H9 (cell line): ENCODE measurements at regions not wholly inside any gene's neighbourhood (a gene's known extent, or its start where the extent isn't known, plus 50 kb on each side); places are given as distances from the start of the nearest gene placed in this dataset.

Experiments used
- DNase-seq: peaks from one replicate; pipeline ENCODE4 v3.0.0-alpha.2; 2017
- H2AFZ ChIP-seq: one replicate; pipeline ENCODE4 v1.6.1; 2013; ENCODE audit warnings: mild to moderate bottlenecking, low read length, control low read depth, moderate library complexity
- H2AK5ac ChIP-seq: 2 replicates; pipeline ENCODE4 v1.6.1; 2013; ENCODE audit warnings: low read length, control low read depth, mixed read lengths; ENCODE audit not compliant: insufficient read length
- H2BK120ac ChIP-seq: one replicate; pipeline ENCODE4 v1.6.1; 2013; ENCODE audit warnings: low read depth, mild to moderate bottlenecking, low read length, control low read depth, inconsistent platforms; ENCODE audit not compliant: poor library complexity, severe bottlenecking
- H2BK12ac ChIP-seq: 2 replicates; pipeline ENCODE4 v1.6.1; 2013; ENCODE audit warnings: low read length, control low read depth, mixed read lengths, low read depth; ENCODE audit not compliant: insufficient read length
- H2BK15ac ChIP-seq: 2 replicates; pipeline ENCODE4 v1.6.1; 2013; ENCODE audit warnings: low read depth, low read length, control low read depth
- H2BK20ac ChIP-seq: one replicate; pipeline ENCODE4 v1.6.1; 2013; ENCODE audit warnings: low read depth, mild to moderate bottlenecking, low read length, control low read depth, inconsistent platforms; ENCODE audit not compliant: poor library complexity, severe bottlenecking
- H2BK5ac ChIP-seq: 2 replicates; pipeline ENCODE4 v1.6.1; 2013; ENCODE audit warnings: low read length, control low read depth, mixed read lengths; ENCODE audit not compliant: insufficient read length
- H3K14ac ChIP-seq: 2 replicates; pipeline ENCODE4 v1.6.1; 2013; ENCODE audit warnings: low read length, control low read depth; ENCODE audit not compliant: insufficient read depth
- H3K18ac ChIP-seq: 2 replicates; pipeline ENCODE4 v1.6.1; 2013; ENCODE audit warnings: low read depth, mild to moderate bottlenecking, mixed read lengths, low read length, control low read depth; ENCODE audit not compliant: insufficient read length
- H3K23ac ChIP-seq: 2 replicates; pipeline ENCODE4 v1.6.1; 2013; ENCODE audit warnings: low read length, control low read depth, mixed read lengths, low read depth; ENCODE audit not compliant: insufficient read length
- H3K23me2 ChIP-seq: 2 replicates; pipeline ENCODE4 v1.6.1; 2013; ENCODE audit warnings: low read depth, mild to moderate bottlenecking, mixed read lengths, low read length, control low read depth; ENCODE audit not compliant: insufficient read length, poor library complexity, severe bottlenecking
- H3K27ac ChIP-seq: 2 replicates; pipeline ENCODE4 v1.5.1; 2013; ENCODE audit warnings: low read length, control low read depth, mixed read lengths, low read depth; ENCODE audit not compliant: insufficient read length
- H3K27me3 ChIP-seq: 2 replicates; pipeline ENCODE4 v1.6.1; 2013; ENCODE audit warnings: low read length, control low read depth, inconsistent platforms; ENCODE audit not compliant: insufficient read depth
- H3K4ac ChIP-seq: 2 replicates; pipeline ENCODE4 v1.6.1; 2013; ENCODE audit warnings: low read depth, mild to moderate bottlenecking, control low read depth, inconsistent platforms, low read length, moderate library complexity
- H3K4me1 ChIP-seq: 2 replicates; pipeline ENCODE4 v1.6.1; 2013; ENCODE audit warnings: low read length, control low read depth, inconsistent platforms; ENCODE audit not compliant: insufficient read depth
- H3K4me2 ChIP-seq: 2 replicates; pipeline ENCODE4 v1.6.1; 2013; ENCODE audit warnings: low read length, control low read depth, mixed read lengths; ENCODE audit not compliant: insufficient read length, insufficient read depth
- H3K56ac ChIP-seq: 2 replicates; pipeline ENCODE4 v1.6.1; 2013; ENCODE audit warnings: low read depth, mild to moderate bottlenecking, mixed read lengths, low read length, control low read depth; ENCODE audit not compliant: insufficient read length
- H3K79me1 ChIP-seq: 2 replicates; pipeline ENCODE4 v1.6.1; 2013; ENCODE audit warnings: low read depth, mild to moderate bottlenecking, moderate library complexity, low read length, control low read depth, inconsistent platforms; ENCODE audit not compliant: insufficient read depth, poor library complexity, severe bottlenecking
- H3K79me2 ChIP-seq: 2 replicates; pipeline ENCODE4 v1.6.1; 2013; ENCODE audit warnings: low read length, control low read depth, inconsistent platforms; ENCODE audit not compliant: insufficient read depth
- H3K9ac ChIP-seq: 2 replicates; pipeline ENCODE4 v1.6.1; 2013; ENCODE audit warnings: low read length, control low read depth, mixed read lengths; ENCODE audit not compliant: insufficient read length; ENCODE audit errors: extremely low read depth
- H3K9me3 ChIP-seq: one replicate; pipeline ENCODE4 v1.6.1; 2013; ENCODE audit warnings: low read depth, low read length, inconsistent platforms; ENCODE audit not compliant: control insufficient read depth
- H3T11ph ChIP-seq: one replicate; pipeline ENCODE4 v1.6.1; 2013; ENCODE audit warnings: mild to moderate bottlenecking, low read length, control low read depth, inconsistent platforms
- H4K20me1 ChIP-seq: one replicate; pipeline ENCODE4 v1.6.1; 2013; ENCODE audit not compliant: control insufficient read depth, insufficient read length, insufficient read depth
- H4K5ac ChIP-seq: 2 replicates; pipeline ENCODE4 v1.6.1; 2013; ENCODE audit warnings: low read depth, mild to moderate bottlenecking, mixed read lengths, low read length, control low read depth; ENCODE audit not compliant: insufficient read length
- H4K8ac ChIP-seq: replicated peaks from 2 replicates; pipeline ENCODE4 v1.6.1; 2013; ENCODE audit warnings: low read length, control low read depth, mixed read lengths, low read depth; ENCODE audit not compliant: insufficient read length
- H4K91ac ChIP-seq: 2 replicates; pipeline ENCODE4 v1.6.1; 2013; ENCODE audit warnings: low read depth, mild to moderate bottlenecking, moderate library complexity, mixed read lengths, low read length, control low read depth; ENCODE audit not compliant: insufficient read length
- H3K27ac Mint-ChIP-seq, 3 experiments: 2 replicates in 2 of 3; 3 replicates in 1 of 3; pipeline ENCODE4 v1.8.0; 2020 to 2021; ENCODE audit warnings: mixed read lengths in 3 of 3, mild to moderate bottlenecking in 1 of 3, moderate library complexity in 1 of 3
- H3K27me3 Mint-ChIP-seq: 2 replicates; pipeline ENCODE4 v1.8.0; 2021; ENCODE audit warnings: low read depth, mild to moderate bottlenecking, moderate library complexity, mixed read lengths
- H3K36me3 Mint-ChIP-seq, 3 experiments: 2 replicates in 2 of 3; 3 replicates in 1 of 3; pipeline ENCODE4 v1.8.0; 2020 to 2021; ENCODE audit warnings: low read depth in 3 of 3, mixed read lengths in 3 of 3; ENCODE audit not compliant: insufficient read depth in 1 of 3
- H3K4me1 Mint-ChIP-seq, 2 experiments: 2 replicates each; pipeline ENCODE4 v1.8.0; 2020; ENCODE audit warnings: mixed read lengths in 2 of 2
- H3K4me3 Mint-ChIP-seq, 2 experiments: 2 replicates in 1 of 2; 3 replicates in 1 of 2; pipeline ENCODE4 v1.8.0; 2020 to 2021; ENCODE audit warnings: mild to moderate bottlenecking in 2 of 2, mixed read lengths in 2 of 2, moderate library complexity in 1 of 2
- H3K9me3 Mint-ChIP-seq, 2 experiments: 2 replicates in 1 of 2; 3 replicates in 1 of 2; pipeline ENCODE4 v1.8.0; 2020; ENCODE audit warnings: mild to moderate bottlenecking in 2 of 2, mixed read lengths in 2 of 2, moderate library complexity in 1 of 2
- TF ChIP-seq, protein P1 (sequence below): fragments of 200-600 bp; sonication (generic); conservative IDR thresholded peaks from 3 replicates; pipeline ENCODE4 v1.8.0; 2021; ENCODE audit warnings: antibody characterized with exemption, mild to moderate bottlenecking

DNA sequence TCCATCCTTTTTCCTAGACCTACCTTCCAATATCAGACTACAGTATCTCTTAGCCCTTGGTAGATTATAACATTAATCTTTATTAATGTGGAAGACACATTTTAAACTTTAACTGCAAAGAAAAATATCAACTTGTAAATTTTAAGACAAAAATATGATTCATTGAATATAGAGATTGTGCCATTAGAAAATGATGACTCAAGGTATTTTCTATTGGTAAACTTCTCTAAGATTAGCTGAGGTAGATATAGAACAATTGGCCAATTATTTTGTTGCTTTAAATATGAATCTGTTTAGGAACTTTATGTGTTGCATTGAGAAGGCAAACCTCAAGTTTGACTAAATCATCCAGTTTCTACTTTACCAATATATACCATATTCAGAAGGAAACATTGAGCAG, 604.7 kb downstream of the CBLN2 start:
- Histone ChIP-seq H3K79me2 (no peaks in the 10 kb centered on the region), H3K4me2 (no peak overlapping the region), H4K5ac (no peak overlapping the region), H2BK20ac (no peak overlapping the region), H3K14ac (no peak overlapping the region), H2BK5ac (no peak overlapping the region), H3K23me2 (no peaks in the 10 kb centered on the region), H2BK12ac (no peak overlapping the region), H3K9me3 (no peaks in the 10 kb centered on the region), H3K27me3 (no peaks in the 10 kb centered on the region), H3K18ac (no peak overlapping the region), H2AFZ (no peak overlapping the region), H3K4me1 (no peaks in the 10 kb centered on the region), H3K79me1 (no peaks in the 10 kb centered on the region), H2BK120ac (no peak overlapping the region), H3K27ac (no peak overlapping the region), H2AK5ac (no peak overlapping the region), H3K4ac (no peak overlapping the region), H3K56ac (no peak overlapping the region), H3K9ac (no peak overlapping the region), H4K91ac (no peak overlapping the region), H3T11ph (no peak overlapping the region), H4K20me1 (no peaks in the 10 kb centered on the region), H3K23ac (no peak overlapping the region), H4K8ac (no peak overlapping the region), H2BK15ac (no peak overlapping the region)
- Mint-ChIP-seq H3K27me3 (no peaks in the 10 kb centered on the region), H3K4me3 (no peak overlapping the region), H3K27ac (no peak overlapping the region), H3K9me3 (no peaks in the 10 kb centered on the region; a peak in 1 of 5 replicates), H3K4me1 (no peaks in the 10 kb centered on the region), H3K36me3 (no peaks in the 10 kb centered on the region)
- TF ChIP-seq, protein P1, sequence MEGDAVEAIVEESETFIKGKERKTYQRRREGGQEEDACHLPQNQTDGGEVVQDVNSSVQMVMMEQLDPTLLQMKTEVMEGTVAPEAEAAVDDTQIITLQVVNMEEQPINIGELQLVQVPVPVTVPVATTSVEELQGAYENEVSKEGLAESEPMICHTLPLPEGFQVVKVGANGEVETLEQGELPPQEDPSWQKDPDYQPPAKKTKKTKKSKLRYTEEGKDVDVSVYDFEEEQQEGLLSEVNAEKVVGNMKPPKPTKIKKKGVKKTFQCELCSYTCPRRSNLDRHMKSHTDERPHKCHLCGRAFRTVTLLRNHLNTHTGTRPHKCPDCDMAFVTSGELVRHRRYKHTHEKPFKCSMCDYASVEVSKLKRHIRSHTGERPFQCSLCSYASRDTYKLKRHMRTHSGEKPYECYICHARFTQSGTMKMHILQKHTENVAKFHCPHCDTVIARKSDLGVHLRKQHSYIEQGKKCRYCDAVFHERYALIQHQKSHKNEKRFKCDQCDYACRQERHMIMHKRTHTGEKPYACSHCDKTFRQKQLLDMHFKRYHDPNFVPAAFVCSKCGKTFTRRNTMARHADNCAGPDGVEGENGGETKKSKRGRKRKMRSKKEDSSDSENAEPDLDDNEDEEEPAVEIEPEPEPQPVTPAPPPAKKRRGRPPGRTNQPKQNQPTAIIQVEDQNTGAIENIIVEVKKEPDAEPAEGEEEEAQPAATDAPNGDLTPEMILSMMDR: no peak
- no peak for DNase-seq
